Nephron (organoid): ENCODE measurements at regions not wholly inside any gene's neighbourhood (a gene's known extent, or its start where the extent isn't known, plus 50 kb on each side); places are given as distances from the start of the nearest gene placed in this dataset.

ENCODE experiments used
- H3K27ac Mint-ChIP-seq, 3 experiments: 2 replicates each; pipeline ENCODE4 v1.8.0; 2020; ENCODE audit warnings: mixed read lengths in 3 of 3, mild to moderate bottlenecking in 2 of 3, moderate library complexity in 1 of 3
- H3K27me3 Mint-ChIP-seq: 2 replicates; pipeline ENCODE4 v1.8.0; 2021; ENCODE audit warnings: low read depth, mild to moderate bottlenecking, moderate library complexity, mixed read lengths
- H3K36me3 Mint-ChIP-seq: 2 replicates; pipeline ENCODE4 v1.8.0; 2020; ENCODE audit warnings: low read depth, mixed read lengths
- H3K4me1 Mint-ChIP-seq: 2 replicates; pipeline ENCODE4 v1.8.0; 2020; ENCODE audit warnings: mixed read lengths
- H3K4me3 Mint-ChIP-seq, 3 experiments: 2 replicates each; pipeline ENCODE4 v1.8.0; 2020; ENCODE audit warnings: mild to moderate bottlenecking in 3 of 3, mixed read lengths in 3 of 3, moderate library complexity in 2 of 3
- H3K9me3 Mint-ChIP-seq: 2 replicates; pipeline ENCODE4 v1.8.0; 2020; ENCODE audit warnings: mixed read lengths
- TF ChIP-seq, protein P1 (sequence below), 3 experiments: fragments of 200-600 bp; sonication (generic); IDR thresholded peaks; one replicate each; pipeline ENCODE4 v1.5.0; 2021; ENCODE audit warnings: antibody characterized with exemption in 3 of 3; ENCODE audit not compliant: unreplicated experiment in 3 of 3

DNA sequence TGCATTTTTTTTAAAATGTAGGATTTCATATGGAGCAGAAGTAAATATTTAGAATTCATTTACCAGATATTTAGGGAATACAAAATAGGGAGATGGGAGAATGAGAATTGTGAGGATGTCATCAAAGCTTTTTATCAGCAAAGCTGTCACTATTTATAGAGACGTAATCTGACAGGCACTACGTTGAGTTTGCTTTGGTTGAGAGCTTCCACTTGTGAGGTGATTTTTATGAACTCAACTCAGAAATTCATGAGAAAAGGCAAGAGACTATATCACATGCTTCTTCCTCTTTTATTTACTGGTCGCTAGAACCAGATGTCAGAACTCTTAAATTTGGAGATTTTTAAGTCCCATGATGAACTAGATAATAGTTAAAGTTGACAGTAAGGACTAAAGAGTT lies 211.2 kb downstream of the GBA3 start:
- TF ChIP-seq, protein P1, sequence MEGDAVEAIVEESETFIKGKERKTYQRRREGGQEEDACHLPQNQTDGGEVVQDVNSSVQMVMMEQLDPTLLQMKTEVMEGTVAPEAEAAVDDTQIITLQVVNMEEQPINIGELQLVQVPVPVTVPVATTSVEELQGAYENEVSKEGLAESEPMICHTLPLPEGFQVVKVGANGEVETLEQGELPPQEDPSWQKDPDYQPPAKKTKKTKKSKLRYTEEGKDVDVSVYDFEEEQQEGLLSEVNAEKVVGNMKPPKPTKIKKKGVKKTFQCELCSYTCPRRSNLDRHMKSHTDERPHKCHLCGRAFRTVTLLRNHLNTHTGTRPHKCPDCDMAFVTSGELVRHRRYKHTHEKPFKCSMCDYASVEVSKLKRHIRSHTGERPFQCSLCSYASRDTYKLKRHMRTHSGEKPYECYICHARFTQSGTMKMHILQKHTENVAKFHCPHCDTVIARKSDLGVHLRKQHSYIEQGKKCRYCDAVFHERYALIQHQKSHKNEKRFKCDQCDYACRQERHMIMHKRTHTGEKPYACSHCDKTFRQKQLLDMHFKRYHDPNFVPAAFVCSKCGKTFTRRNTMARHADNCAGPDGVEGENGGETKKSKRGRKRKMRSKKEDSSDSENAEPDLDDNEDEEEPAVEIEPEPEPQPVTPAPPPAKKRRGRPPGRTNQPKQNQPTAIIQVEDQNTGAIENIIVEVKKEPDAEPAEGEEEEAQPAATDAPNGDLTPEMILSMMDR (IDR thresholded peaks at IDR 0.05; ENCODE audit: unreplicated experiment in 3 of 3), result no peak
- Mint-ChIP-seq H3K27ac (no peak overlapping the region), H3K27me3 (no peaks in the 10 kb centered on the region), H3K9me3 (no peaks in the 10 kb centered on the region), H3K4me3 (no peak overlapping the region), H3K4me1 (peaks cover 7% of the 10 kb centered on the region), H3K36me3 (no peaks in the 10 kb centered on the region)

DNA sequence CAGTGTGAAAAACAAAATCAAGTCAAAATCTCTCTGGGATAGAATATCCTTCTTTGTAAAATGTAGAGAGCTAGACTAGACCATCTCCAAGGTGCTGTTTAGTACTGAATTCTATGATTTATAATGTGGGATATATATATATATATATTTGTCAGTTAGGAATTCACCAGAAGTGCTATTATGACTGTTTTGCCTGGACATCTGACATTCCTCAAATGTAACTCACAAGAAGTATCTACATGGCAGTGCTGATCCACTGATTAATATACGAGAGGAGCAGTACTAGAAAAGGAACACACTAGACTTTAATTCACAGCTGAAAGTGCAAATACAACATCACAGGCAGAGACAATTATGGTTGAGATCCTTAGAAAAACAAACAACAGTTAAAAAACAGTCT lies 208.9 kb downstream of the GBA3 start:
- Mint-ChIP-seq H3K4me1 (peaks cover 12% of the 10 kb centered on the region), H3K27me3 (no peaks in the 10 kb centered on the region), H3K27ac (no peak overlapping the region), H3K9me3 (no peaks in the 10 kb centered on the region), H3K4me3 (no peak overlapping the region), H3K36me3 (no peaks in the 10 kb centered on the region)
- TF ChIP-seq, protein P1 (IDR thresholded peaks at IDR 0.05; ENCODE audit: unreplicated experiment in 3 of 3), result no peak

DNA sequence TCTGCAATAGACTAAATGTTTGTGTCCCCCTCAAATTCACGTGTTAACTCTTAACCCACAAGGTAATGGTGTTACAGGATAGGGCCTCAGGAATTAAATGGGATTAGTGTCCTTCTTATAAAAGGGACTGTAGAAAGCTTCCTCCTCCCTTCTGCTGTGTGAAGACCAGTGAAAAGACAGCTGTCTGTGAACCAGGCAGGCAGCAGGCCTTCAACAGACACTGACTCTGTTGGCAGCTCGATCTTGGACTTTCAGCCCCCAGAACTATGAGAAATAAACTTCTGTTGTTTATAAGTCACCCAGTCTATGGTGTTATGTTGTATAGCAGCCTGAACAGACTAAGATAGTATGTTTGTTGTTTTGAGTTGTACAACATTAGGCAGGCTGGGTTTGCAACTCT lies 208.1 kb downstream of the GBA3 start:
- TF ChIP-seq, protein P1 (IDR thresholded peaks at IDR 0.05; ENCODE audit: unreplicated experiment in 3 of 3), result no peak
- H3K4me3 Mint-ChIP-seq, result no peak overlapping the region
- no peaks in the 10 kb centered on the region for H3K27me3 Mint-ChIP-seq
- H3K4me1 Mint-ChIP-seq, result peaks cover 12% of the 10 kb centered on the region
- H3K36me3 Mint-ChIP-seq, result no peaks in the 10 kb centered on the region
- peak overlapping the region; percentile 18 to 46 (median 39) for H3K27ac Mint-ChIP-seq
- H3K9me3 Mint-ChIP-seq, result no peaks in the 10 kb centered on the region

DNA sequence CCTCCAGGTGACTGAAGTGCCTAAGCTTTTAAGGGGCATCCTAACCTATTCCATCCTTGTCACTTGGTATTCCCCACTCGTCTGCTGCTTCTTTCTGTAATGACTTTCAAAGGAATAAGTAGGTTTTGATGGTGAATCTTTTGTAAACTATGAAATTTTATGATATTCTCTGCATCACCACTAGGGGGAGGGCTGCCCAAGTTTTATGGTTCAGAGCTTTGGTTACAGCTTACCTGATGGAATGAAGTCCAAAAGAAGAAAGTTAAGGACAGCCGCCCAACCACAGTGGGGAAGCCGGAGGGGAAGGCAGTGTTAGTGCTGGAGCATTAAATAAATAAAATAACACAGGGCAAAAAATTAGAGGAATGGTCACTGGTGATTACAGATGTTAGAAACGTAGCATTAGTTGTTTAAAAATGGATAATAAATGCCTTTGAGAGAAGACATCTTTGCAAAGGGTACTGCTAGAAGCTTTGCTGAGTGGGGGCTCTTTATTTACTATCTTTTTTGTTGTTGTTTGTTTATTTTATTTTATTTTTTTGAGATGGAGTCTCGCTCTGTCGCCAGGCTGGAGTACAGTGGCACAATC lies 204.9 kb downstream of the GBA3 start:
- H3K9me3 Mint-ChIP-seq, result no peaks in the 10 kb centered on the region
- H3K4me1 Mint-ChIP-seq, result peaks cover 12% of the 10 kb centered on the region
- H3K27me3 Mint-ChIP-seq, result no peaks in the 10 kb centered on the region
- H3K27ac Mint-ChIP-seq, result peak overlapping the region; percentile 3 to 28 (median 6)
- H3K36me3 Mint-ChIP-seq, result no peaks in the 10 kb centered on the region
- H3K4me3 Mint-ChIP-seq, result no peak overlapping the region
- TF ChIP-seq, protein P1 (IDR thresholded peaks at IDR 0.05; ENCODE audit: unreplicated experiment in 3 of 3), result peak; percentile 67 to 82 (median 77)

DNA sequence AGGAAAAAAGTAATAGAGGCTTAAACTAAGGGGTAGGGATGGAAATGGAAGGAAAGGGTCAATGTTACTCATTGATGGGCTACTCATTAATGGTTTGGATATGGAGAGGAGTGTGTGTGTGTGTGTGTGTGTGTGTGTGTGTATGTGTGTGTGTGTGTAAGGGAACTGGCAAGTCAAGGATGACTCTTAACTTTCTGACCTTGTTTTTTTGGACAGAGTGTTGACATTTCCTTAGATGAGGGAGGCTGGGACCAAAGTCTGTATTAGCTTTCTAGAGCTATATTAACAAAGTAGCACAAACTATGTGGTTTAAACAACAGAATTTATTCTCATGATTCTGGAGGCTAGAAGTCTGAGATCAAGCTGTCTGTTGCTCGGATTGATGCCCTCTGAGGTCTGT lies 202.7 kb downstream of the GBA3 start:
- peak overlapping the region in 1 of 3 experiments; percentile 9 for H3K27ac Mint-ChIP-seq
- H3K36me3 Mint-ChIP-seq, result no peaks in the 10 kb centered on the region
- H3K9me3 Mint-ChIP-seq, result peaks cover 8% of the 10 kb centered on the region
- TF ChIP-seq, protein P1 (IDR thresholded peaks at IDR 0.05; ENCODE audit: unreplicated experiment in 3 of 3), result no peak
- no peak overlapping the region for H3K4me3 Mint-ChIP-seq
- peaks cover 6% of the 10 kb centered on the region for H3K4me1 Mint-ChIP-seq
- no peaks in the 10 kb centered on the region for H3K27me3 Mint-ChIP-seq

DNA sequence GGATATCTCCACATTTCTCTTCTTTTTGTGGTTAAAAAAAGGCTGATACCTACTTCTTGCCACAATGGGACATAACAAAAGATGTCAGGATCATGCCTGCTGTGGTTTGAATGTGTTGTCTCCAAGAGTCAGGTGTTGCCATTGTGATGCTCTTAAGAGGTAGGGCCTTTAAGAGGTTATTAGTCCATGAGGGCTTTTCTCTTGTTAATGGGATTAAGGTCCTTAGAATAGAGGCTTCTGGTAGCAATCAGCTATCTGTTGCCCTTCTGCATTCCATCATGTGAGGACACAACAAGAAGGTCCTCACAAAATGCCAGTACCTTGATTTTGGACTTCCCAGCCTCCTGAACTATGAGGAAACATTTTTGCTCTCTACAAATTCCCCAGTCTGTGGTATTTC lies 191.4 kb downstream of the GBA3 start:
- TF ChIP-seq, protein P1 (IDR thresholded peaks at IDR 0.05; ENCODE audit: unreplicated experiment in 3 of 3), result no peak
- H3K27ac Mint-ChIP-seq, result no peak overlapping the region

More for the DNA sequence above, 191.4 kb downstream of the GBA3 start:
- Mint-ChIP-seq H3K4me1 (no peaks in the 10 kb centered on the region), H3K9me3 (peaks cover 6% of the 10 kb centered on the region), H3K36me3 (no peaks in the 10 kb centered on the region), H3K4me3 (no peak overlapping the region), H3K27me3 (no peaks in the 10 kb centered on the region)
